ENCODE measurements at regions not wholly inside any gene's neighbourhood (a gene's known extent, or its start where the extent isn't known, plus 50 kb on each side); places are given as distances from the start of the nearest gene placed in this dataset.
A peak's percentile ranks its signal among the peaks of the same experiment; 100 is the strongest.

GRCh38 chr11:109864834-109865547, 228.2 kb upstream of the ZC3H12C start:
- Mint-ChIP-seq H3K27me3 (ENCODE audit: insufficient read depth, unreplicated experiment) (no peaks in the 10 kb centered on the region), H3K9me3 (ENCODE audit: unreplicated experiment) (no peaks in the 10 kb centered on the region), H3K4me1 (ENCODE audit: insufficient read depth, unreplicated experiment) (no peaks in the 10 kb centered on the region), H3K27ac (ENCODE audit: low read depth, unreplicated experiment) (no peak overlapping the region), H3K36me3 (ENCODE audit: insufficient read depth, unreplicated experiment) (no peaks in the 10 kb centered on the region), H3K4me3 (ENCODE audit: unreplicated experiment) (no peak overlapping the region)
- CTCF ChIA-PET, result interaction anchor here (0.6 to 1.1 kb wide), 2 partner anchors 13 to 125 kb away, joined by 3 read pairs; no protein-coding TSS in a partner anchor
- DNase-seq (ENCODE audit: unreplicated experiment), result peak; percentile 65
- POLR2A ChIA-PET, result interaction anchor here (0.6 to 0.9 kb wide), 2 partner anchors 18 to 190 kb away, joined by 3 read pairs; no protein-coding TSS in a partner anchor
- intact Hi-C loops (cut with micrococcal nuclease), result loop anchor here (5.0 kb wide), 1 partner anchor 1168 kb away; no protein-coding TSS in a partner anchor
- TF ChIP-seq, protein P1, sequence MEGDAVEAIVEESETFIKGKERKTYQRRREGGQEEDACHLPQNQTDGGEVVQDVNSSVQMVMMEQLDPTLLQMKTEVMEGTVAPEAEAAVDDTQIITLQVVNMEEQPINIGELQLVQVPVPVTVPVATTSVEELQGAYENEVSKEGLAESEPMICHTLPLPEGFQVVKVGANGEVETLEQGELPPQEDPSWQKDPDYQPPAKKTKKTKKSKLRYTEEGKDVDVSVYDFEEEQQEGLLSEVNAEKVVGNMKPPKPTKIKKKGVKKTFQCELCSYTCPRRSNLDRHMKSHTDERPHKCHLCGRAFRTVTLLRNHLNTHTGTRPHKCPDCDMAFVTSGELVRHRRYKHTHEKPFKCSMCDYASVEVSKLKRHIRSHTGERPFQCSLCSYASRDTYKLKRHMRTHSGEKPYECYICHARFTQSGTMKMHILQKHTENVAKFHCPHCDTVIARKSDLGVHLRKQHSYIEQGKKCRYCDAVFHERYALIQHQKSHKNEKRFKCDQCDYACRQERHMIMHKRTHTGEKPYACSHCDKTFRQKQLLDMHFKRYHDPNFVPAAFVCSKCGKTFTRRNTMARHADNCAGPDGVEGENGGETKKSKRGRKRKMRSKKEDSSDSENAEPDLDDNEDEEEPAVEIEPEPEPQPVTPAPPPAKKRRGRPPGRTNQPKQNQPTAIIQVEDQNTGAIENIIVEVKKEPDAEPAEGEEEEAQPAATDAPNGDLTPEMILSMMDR (IDR thresholded peaks at IDR 0.05; ENCODE audit: unreplicated experiment), result no peak
- BruUV-seq (replicated peaks), result no TSS peak

DNA sequence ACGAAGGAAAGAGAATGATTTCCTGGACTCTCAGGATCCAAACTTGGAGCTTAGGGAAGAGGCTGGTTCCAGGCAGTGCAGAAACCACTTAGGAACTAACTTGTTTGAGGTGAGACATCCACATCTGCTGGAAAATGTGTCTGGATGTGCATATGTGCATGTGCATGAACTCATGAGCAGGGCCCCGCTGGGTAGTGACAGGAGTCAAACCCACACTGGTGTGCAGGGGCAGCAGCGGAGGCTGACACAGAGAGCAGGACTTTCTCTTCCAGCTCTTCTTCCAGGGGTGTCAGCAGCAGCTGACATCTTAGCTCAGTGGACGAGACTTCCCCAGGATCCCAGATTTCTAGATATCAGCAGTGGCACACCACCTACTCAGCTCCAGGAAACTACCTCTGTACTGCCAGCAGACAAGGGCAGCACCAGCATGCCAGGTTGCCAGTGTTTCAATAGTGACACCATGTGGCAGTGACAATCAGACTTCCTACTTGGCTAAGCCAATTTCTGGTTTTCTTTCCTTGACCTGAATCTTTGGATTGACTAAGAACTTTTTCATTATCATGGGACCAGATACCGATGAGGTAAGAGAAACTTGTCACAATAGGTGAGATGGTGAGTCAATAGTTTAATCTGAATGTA, 227.5 kb upstream of the ZC3H12C start:
- DNase-seq (ENCODE audit: unreplicated experiment), result peak; percentile 4
- intact Hi-C loops (cut with micrococcal nuclease), result loop anchor here (5.0 kb wide), 1 partner anchor 1168 kb away; no protein-coding TSS in a partner anchor
- H3K4me1 Mint-ChIP-seq (ENCODE audit: insufficient read depth, unreplicated experiment), result no peaks in the 10 kb centered on the region
- no peaks in the 10 kb centered on the region for H3K9me3 Mint-ChIP-seq (ENCODE audit: unreplicated experiment)
- no peak overlapping the region for H3K4me3 Mint-ChIP-seq (ENCODE audit: unreplicated experiment)
- no peaks in the 10 kb centered on the region for H3K36me3 Mint-ChIP-seq (ENCODE audit: insufficient read depth, unreplicated experiment)
- TF ChIP-seq, protein P1 (IDR thresholded peaks at IDR 0.05; ENCODE audit: unreplicated experiment), result peak; percentile 9
- ChIA-PET POLR2A (interaction anchor here (0.6 to 0.9 kb wide), 2 partner anchors 19 to 190 kb away, joined by 3 read pairs; no protein-coding TSS in a partner anchor), CTCF (interaction anchor here (0.6 to 1.1 kb wide), 3 partner anchors 13 to 126 kb away, joined by 3 read pairs; no protein-coding TSS in a partner anchor)
- no peaks in the 10 kb centered on the region for H3K27me3 Mint-ChIP-seq (ENCODE audit: insufficient read depth, unreplicated experiment)
- no TSS peak for BruUV-seq (replicated peaks)
- H3K27ac Mint-ChIP-seq (ENCODE audit: low read depth, unreplicated experiment), result no peak overlapping the region

GRCh38 chr11:109867784-109868183, 225.4 kb upstream of the ZC3H12C start:
- no peaks in the 10 kb centered on the region for H3K4me1 Mint-ChIP-seq (ENCODE audit: insufficient read depth, unreplicated experiment)
- H3K9me3 Mint-ChIP-seq (ENCODE audit: unreplicated experiment), result peaks cover 8% of the 10 kb centered on the region
- DNase-seq (ENCODE audit: unreplicated experiment), result no peak
- no peak overlapping the region for H3K27ac Mint-ChIP-seq (ENCODE audit: low read depth, unreplicated experiment)
- intact Hi-C loops (cut with micrococcal nuclease), result loop anchor here (5.0 kb wide), 1 partner anchor 1170 kb away; no protein-coding TSS in a partner anchor
- H3K27me3 Mint-ChIP-seq (ENCODE audit: insufficient read depth, unreplicated experiment), result no peaks in the 10 kb centered on the region
- BruUV-seq (replicated peaks), result no TSS peak
- POLR2A ChIA-PET, result no interaction called here
- TF ChIP-seq, protein P1 (IDR thresholded peaks at IDR 0.05; ENCODE audit: unreplicated experiment), result no peak
- no peak overlapping the region for H3K4me3 Mint-ChIP-seq (ENCODE audit: unreplicated experiment)
- H3K36me3 Mint-ChIP-seq (ENCODE audit: insufficient read depth, unreplicated experiment), result no peaks in the 10 kb centered on the region
- CTCF ChIA-PET, result interaction anchor here (0.6 kb wide), 1 partner anchor 465 kb away, joined by 3 read pairs; no protein-coding TSS in a partner anchor

DNA sequence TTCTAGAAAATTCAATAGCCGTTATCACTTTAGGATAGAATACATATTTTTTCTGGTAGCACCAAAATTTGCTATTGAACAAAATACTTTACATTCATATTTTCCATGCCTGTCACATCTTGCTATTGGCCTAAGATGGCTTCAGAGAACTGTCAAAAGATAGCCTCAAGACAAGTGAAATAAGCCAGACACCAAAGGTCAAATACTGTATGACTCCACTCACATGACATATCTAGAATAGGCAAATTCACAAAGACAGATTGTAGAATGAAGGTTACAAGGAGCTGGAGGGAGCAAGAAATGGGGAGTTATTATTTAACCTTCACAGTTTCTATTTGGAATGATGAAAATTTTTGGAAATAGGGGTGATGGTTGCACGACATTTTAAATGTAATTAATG, 223.7 kb upstream of the ZC3H12C start:
- peaks cover 17% of the 10 kb centered on the region for H3K9me3 Mint-ChIP-seq (ENCODE audit: unreplicated experiment)
- no peaks in the 10 kb centered on the region for H3K4me1 Mint-ChIP-seq (ENCODE audit: insufficient read depth, unreplicated experiment)
- DNase-seq (ENCODE audit: unreplicated experiment), result no peak
- H3K4me3 Mint-ChIP-seq (ENCODE audit: unreplicated experiment), result no peak overlapping the region
- H3K27ac Mint-ChIP-seq (ENCODE audit: low read depth, unreplicated experiment), result no peak overlapping the region
- ChIA-PET POLR2A (no interaction called here), CTCF (no interaction called here)
- intact Hi-C loops (cut with micrococcal nuclease), result loop anchor here (5.0 kb wide), 1 partner anchor 1172 kb away; no protein-coding TSS in a partner anchor
- TF ChIP-seq, protein P1 (IDR thresholded peaks at IDR 0.05; ENCODE audit: unreplicated experiment), result no peak
- H3K27me3 Mint-ChIP-seq (ENCODE audit: insufficient read depth, unreplicated experiment), result no peaks in the 10 kb centered on the region
- BruUV-seq (replicated peaks), result no TSS peak
- no peaks in the 10 kb centered on the region for H3K36me3 Mint-ChIP-seq (ENCODE audit: insufficient read depth, unreplicated experiment)
